GM19455 (cell line): ENCODE measurements at regions not wholly inside any gene's neighbourhood (a gene's known extent, or its start where the extent isn't known, plus 50 kb on each side); places are given as distances from the start of the nearest gene placed in this dataset.
"Not testable (repeated sequence)": the region's sequence is repeated elsewhere in the genome, so short reads cannot be mapped to it uniquely, and the experiment has no call there.

Source experiments
- ATAC-seq: cut with Tn5 transposase; IDR thresholded peaks from one replicate; pipeline ENCODE4 v1.9.1; 2021; ENCODE audit not compliant: unreplicated experiment

DNA sequence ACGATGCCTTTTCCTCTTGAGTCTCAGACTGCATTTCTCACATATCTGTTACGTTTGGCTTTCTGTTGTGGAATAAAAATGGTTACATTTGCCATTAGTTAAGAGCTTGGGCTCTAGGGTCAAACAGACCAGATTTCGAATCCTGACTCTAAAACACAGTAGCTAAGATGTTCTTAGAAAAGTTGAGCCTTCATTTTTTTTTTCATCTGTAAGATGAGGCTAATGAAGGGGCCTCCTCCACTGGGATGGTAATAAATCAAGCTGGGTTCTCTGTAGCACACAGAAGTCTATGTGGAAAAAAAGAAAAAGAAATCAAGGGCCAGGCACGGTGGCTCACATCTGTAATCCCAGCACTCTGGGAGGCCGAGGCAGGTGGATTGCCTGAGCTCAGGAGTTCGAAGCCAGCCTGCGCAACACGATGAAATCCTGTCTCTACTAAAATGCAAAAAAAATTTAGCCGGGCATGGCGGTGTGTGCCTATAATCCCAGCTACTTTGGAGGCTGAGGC, 49.9 kb upstream of the CAPRIN1 start:
- ATAC-seq = no peak

DNA sequence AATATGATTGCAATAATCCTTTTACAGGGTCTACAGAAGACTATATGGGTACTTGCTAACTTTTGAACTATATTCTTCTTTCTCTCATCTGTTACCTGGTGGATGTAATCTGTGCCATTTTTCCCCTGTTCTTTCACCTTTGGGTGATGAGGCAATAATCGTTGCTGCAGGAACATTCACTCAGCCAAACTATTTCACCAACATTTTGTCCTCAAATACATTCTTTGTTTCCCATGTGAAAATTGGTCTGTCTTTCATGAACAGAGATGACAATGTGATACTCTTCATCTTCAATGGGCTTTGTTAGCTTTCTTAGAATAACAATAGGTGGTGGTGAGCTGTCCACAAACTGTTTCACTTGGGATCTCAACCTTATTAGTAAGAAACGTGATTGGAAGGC, 52.1 kb upstream of the CAPRIN1 start:
- ATAC-seq = no peak

DNA sequence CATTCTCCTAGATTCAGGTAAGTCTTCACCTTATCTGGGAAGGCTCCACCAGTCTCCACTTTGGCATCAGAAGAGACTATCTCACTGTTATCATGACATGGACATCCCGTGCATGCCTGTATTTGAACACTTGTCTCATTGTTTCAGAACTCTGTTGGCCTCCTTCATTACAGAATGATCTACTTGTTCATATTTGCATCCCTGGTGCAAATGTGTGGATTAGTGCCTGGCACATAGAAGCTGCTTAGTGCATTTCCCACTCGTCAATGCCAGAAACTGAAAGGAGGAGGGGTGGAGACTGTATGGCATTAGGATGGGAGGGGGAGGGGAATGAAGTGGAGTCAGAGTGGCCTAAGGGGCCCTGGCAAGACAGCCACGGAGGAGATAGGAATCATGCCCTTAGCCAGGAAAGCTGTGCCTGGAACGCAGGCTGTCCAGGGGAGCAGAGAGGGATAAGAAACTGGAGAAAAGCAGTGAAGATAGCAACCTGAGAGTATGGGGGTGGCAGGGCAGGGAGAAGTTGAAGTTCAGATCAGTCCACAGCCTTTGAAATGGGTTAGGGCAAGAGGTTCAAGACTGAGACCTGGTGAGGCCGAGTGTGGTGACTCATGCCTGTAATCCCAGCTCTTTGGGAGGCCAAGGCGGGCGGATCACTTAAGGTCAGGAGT, 53.8 kb upstream of the CAPRIN1 start:
- no peak for ATAC-seq

DNA sequence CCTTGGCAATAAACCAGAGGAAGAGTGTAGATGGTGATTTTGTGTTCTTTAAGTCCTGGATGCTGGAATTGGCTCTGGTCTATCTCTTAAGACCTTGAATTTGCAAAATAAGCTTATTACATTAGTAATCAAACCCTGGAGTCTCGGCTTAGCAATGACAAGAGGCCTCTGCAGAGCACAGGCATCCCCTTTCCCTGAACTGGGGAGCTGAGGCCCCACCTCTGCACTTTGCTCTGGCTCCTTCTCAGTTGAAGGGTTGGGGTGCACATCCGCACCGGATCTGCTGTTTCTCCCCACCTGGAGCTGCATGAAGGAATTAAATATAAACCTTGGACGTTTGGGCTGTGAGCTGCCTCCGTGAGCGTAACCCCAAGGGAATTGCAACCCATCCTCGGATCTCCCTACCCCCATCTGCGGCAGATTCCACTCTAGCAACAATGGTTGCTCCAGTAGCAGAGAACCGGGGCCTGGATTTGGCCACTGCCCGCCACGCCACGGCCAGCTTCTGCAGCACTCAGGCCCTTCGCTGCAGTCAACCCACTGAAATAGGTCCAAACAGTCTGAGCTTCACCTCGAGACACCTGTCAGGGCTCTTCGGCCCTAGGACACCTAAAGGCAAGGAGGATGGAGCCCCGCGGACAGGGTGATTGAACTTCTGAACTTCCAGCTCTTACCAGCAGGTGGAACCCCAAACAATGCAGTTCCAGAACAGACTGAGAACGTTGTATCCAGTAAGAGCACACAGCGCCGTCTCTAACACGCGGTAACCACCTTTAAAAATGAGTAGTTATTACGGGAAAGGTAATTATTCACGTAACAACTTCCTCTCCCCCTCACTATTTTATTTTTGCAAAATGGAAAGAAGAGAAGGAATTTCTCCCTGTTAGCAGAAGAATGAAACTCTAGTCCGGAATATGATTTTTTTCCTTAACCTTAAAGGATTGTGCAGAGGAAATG, 54.8 kb upstream of the CAPRIN1 start:
- peak; percentile 65 for ATAC-seq

DNA sequence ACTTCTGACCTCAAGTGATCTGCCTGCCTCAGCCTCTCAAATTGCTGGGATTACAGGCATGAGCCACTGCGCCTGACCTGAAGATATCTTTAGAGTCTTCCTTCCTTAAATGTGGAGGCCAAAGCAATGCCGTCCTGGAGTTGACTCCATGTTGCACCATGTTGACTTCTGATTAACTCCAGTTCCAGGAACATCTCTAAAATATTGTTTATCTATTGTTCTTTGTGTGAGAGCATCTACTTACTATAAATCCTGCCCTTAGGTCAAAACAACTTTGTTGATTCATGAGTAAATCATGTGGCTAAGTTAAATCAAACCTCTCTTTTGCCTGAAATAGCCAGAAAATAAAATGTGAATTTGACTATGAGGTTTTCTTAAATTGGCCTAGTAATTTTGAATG, 56.6 kb upstream of the CAPRIN1 start:
- no peak for ATAC-seq

DNA sequence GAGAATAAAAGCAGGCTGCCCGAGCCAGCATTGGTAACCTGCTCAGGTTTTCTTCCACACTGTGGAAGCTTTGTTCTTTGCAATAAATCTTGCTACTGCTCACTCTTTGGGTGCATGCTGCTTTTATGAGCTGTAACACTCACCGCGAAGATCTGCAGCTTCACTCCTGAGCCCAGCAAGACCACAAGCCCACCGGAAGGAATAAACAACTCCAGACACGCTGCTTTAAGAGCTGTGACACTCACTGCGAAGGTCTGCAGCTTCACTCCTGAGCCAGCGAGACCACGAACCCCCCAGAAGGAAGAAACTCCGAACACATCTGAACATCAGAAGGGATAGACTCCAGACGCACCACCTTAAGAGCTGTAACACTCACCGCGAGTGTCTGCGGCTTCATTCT, 60.4 kb upstream of the CAPRIN1 start:
- not testable (repeated sequence) for ATAC-seq

DNA sequence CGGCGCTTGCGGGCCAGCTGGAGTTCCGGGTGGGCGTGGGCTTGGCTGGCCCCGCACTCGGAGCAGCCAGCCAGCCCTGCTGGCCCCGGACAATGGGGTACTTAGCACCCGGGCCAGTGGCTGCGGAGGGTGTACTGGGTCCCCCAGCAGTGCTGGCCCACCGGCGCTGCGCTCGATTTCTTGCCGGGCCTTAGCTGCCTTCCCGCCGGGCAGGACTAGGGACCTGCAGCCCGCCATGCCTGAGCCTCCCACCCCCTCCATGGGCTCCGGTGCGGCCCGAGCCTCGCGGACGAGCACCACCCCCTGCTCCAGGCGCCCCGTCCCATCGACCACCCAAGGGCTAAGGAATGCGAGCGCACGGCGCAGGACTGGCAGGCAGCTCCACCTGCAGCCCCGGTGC, 61.4 kb upstream of the CAPRIN1 start:
- not testable (repeated sequence) for ATAC-seq

DNA sequence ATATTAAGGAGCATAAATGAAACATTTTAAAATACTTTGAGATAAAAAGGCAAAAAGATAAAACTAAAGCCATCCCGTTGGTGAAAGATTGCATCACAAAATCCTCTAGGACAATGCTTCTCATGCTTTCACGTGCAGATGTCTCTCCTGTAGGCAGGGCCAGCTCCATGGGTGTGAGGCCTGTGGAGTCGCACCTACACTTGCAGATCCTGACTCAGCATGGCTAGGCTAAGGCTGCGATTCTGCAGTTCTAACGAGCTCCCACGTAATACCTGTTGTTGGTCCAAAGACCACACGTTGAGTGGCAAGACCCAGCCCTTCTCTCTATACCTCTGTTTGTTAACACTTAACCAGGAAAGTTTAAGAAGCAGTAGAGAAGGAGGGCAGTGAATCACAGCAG, 62.1 kb upstream of the CAPRIN1 start:
- ATAC-seq = no peak

DNA sequence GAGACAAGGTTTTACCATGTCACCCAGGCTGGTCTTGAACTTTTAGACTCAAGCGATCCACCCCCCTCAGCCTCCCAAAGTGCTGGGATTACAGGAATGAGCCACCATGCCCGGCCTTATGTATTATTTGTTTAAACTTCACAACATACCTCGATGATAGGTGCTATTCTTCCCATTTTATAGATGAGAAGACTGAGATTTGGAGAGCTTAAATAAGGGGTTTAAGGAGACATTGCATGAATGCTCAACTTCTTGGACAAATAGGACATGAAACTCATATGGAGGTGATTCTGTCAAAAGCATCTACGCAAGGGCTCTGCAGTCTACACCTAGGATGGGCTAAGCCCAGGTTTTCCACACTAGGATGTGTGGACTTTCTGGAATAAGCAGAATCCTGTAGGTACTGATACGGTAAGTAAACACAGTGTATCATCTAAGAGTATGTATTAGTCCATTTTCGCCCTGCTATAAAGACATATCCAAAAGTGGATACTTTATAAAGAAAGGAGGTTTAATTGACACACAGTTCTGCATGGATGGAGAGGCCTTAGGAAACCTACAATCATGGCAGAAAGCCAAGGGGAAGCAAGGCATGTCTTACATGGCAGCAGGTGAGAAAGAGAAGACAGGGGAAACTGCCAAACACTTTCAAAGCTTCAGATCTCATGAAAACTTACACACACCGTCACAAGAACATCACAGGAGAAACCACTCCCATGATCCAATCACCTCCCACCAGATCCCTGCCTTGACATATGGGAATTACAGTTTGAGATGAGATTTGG, 62.8 kb upstream of the CAPRIN1 start:
- no peak for ATAC-seq

DNA sequence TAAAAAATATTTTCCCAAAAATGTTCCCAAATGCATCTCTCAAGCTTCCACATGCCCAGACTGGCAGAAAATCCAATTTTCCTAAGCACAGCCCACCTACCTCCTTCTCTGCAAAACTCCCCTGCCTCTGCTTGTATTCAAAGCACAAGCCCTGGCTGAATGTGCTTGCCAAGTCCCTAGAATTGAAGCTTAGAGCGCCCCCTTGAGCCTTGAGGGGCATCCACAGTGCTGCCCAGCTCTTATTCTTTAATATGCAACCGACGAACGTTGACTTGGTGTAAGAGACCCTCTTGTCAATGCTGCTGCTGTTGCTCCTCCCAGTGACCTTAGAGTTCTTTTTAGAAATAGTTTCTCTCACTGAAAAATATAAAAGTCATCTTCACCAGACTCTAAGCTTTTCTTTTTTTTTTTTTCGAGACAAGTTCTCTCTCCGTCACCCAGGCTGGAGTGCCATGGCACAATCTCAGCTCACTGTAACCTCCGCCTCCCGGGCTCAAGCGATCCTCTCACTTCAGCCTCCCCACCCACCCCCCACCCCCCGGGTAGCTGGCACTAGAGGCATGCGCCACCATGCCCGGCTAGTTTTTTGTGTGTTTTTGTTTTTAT, 63.5 kb upstream of the CAPRIN1 start:
- no peak for ATAC-seq

DNA sequence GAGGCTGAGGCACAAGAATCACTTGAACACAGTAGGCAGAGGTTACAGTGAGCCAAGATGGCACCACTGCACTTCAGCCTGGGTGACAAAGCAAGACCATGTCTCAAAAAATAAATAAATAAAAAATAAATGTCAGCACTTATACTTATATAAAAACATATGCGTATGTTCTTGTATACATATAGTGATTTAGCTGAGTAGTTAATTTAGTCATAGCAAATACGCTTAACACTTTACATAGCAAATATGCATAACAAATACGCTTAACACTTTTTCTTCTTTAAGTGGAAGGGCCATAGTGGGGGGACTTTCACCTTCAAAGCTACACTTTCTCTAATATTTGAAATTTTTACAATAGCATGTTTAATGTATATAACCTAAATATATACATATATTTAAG, 64.0 kb upstream of the CAPRIN1 start:
- no peak for ATAC-seq

DNA sequence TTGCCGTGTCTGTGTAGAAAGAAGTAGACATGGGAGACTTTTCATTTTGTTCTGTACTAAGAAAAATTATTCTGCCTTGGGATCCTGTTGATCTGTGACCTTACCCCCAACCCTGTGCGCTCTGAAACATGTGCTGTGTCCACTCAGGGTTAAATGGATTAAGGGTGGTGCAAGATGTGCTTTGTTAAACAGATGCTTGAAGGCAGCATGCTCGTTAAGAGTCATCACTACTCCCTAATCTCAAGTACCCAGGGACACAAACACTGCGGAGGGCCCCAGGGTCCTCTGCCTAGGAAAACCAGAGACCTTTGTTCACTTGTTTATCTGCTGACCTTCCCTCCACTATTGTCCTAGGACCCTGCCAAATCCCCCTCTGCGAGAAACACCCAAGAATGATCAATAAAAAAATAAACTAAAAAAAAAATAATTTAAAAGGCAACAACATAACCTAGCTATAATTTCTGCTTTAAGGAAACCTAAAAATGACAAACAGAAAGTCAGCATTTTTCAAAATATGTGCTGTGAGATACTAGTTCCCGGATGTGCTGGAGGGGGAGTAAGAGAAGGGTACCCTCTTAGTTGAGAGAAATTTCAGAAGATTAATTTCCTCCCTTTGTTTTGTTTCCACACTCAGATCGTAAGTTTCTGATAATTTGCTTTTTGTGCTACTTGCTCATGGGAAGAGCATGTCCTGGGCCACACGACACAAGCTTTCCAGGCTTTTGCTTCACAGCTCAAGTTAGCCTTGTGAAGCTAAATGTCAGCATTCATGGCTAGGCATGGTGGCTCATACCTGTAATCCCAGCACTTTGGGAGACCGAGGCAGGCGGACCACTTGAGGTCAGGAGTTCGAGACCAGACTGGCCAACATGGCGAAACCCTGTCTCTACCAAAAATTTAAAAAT, 64.7 kb upstream of the CAPRIN1 start:
- ATAC-seq = not testable (repeated sequence)

DNA sequence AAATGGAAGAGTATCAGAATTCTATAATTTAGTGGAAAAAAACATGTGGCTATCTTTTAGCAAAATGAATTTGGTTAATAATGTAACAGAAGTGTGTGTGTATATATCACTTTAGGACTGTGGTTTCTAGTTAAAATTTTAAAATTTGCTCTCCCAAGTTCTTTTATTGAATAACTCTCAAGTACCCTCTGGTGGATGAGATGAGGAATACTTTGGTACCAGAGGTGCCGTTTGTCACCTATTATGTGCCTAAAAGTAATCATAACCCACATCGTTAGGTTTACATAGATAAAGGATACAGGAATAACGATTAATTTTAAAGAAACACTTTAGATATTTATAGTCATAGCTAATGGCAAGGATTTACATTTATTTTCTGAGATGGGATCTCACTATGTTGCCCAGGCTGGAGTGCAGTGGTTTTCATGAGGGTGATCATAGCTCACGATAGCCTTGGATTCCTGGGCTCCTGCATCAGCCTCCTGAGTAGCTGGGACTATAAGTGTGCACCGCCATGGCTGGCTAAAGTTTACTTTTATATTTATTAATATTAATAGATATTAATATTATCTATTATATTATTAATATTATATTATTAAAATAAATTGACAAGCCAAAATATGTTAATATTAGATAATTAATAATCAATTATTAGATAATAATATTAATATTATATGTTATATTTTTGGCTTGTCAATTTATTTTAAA, 66.7 kb upstream of the CAPRIN1 start:
- ATAC-seq = no peak

DNA sequence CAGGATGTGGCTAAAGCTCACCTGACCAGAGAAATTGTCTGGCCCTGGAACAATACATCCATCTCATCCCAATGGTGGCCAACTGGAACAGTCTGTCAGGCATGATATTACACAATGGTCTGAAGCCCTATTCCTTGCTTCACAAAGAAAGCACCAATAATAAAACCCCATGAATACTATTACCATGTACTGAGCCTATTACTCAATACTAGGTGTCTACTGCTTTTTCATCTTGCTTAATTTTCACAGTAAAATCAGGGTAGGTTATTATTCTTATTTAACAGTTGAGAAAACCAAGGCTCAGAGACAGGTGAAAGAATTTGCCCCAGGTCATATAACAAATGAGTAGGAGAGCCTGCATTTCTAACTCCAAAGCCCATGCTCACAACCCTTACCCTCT, 68.9 kb upstream of the CAPRIN1 start:
- ATAC-seq = no peak

DNA sequence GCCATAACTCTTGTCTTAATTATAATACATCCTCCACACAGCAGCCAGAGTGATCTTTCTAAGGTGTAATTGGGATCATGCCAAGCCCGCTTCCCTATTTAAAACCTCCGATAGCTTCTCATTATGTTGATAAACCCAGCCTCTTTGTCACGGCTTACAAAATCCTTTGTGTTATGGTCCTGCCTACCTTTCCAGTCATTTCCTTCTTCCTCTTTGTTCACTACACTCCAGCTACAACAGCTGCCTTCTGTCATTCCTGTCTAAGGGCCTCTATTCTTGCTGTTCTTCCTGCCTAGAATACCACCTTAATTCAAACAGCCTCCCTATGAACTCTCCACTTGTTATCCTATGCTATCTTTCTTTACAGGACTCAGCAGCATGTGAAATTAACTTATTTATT, 70.6 kb upstream of the CAPRIN1 start:
- ATAC-seq = no peak

DNA sequence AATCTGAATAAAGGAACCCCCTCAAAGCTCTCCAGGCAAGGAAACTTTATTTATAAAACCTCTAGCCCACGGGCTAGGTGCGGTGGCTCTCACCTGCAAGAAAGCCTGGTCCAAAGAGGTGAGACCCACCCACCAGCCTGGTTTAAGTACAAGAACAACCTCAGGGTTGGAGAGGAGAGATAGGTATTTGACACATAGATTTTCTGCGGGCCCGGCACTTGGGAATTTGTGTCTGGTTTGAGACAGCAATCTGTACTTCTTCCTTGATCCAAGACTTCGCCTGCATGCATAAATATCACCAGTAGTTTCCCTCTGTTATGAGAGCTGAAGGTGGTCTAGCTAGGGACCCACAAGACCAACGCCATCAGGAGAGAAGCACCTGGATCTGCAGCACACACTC, 73.2 kb upstream of the CAPRIN1 start:
- no peak for ATAC-seq

DNA sequence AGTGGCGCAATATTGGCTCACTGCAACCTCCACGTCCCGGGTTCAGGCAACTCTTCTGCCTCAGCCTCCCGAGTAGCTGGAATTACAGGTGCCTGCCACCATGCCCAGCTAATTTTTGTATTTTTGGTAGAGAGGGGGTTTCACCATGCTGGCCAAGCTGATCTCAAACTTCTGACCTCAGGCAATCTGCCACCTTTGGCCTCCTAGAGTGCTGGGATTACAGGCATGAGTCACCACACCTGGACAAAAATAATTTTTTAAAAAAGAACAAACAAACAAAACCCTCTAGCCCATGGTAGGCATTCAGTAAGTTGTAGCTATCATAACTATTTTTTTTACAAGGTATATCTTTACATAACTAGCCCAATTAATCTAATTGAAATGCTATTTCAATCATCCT, 73.9 kb upstream of the CAPRIN1 start:
- ATAC-seq = no peak

DNA sequence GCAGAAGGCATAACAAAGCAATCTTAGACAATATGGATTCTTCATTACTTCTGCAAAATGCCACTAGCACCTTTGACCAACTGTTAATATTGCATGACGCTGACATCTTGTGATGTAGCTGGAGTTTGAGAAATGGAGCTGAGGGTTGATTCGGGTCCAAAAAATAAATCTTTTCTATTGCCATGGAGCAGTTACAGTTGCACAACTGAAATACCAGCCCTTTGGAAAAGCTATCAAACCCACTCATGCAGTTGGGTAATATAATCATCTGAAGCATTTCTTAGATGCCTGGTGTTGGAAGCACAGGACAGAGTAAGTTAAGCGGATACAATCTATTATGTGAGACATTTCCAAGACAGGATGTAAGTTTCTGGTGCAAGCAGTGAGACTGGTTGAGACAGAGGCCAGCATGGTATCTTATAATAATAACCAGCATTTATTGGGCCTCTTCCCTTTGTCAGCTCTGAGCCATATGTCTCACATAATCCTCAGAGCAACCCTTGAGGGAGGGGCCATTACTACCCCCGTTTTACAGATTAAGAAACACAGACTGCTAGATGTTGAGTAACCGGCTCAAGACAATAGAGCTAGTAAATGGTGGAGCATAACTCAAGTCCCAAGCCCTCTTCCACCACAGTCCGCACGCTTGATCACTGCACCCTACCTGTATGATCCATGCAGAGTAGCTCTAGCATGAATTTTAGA, 74.9 kb upstream of the CAPRIN1 start:
- no peak for ATAC-seq

DNA sequence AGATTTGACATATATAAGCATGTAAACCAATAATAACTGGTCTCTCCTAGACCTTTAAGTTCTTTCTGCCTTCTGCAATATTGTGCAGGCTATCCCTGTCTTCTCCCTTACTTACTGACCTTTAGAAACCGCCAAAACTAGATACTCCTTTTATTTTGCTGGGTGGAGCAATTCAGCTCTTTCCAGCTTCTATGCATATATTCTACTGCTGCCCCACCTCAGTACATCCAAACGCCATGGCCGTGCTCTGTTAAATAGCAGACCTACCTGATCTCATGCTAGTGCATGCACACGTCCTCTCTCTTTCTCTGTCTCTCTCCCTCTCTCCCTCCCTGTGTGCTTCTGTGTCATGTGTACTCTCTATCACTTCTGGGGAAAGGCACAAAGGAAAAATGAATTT, 76.7 kb upstream of the CAPRIN1 start:
- no peak for ATAC-seq
